ENCODE measurements at regions not wholly inside any gene's neighbourhood (a gene's known extent, or its start where the extent isn't known, plus 50 kb on each side); places are given as distances from the start of the nearest gene placed in this dataset.

DNA sequence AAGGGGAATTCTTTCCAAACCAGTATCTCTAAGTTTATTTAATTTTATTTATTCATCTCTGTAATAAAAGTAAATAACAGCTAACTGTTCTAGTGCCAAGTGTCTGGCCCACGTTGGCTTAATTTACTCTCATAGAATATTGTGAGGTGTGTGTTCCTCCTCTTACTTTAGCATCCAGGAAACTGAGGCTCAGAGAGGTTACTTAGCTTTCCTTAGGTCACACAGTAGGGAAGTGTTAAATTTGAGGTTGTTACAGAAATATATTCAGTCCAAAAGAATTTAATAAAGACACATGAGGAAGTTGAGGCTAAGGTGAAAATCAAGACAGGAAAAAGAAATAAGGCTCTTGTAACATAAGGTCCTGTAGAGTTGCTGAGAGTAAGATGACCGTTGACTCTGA lies 84.4 kb upstream of the MRPS22 start:
- Histone ChIP-seq H3K27ac (ENCODE audit: low read length) (no peak overlapping the region), H3K36me3 (ENCODE audit: control insufficient read depth, insufficient read depth, low read length) (no peaks in the 10 kb centered on the region), H3K4me3 (ENCODE audit: low read length) (no peak overlapping the region), H3K9me3 (replicated peaks; ENCODE audit: control insufficient read depth, low read depth, low read length) (no peaks in the 10 kb centered on the region), H3K4me1 (ENCODE audit: control insufficient read depth, insufficient read depth, low read length) (no peaks in the 10 kb centered on the region), H3K27me3 (ENCODE audit: control insufficient read depth, insufficient read depth, low read length) (peaks cover 2% of the 10 kb centered on the region)
- DNase-seq = no peak
- WGBS (ENCODE audit: insufficient coverage) = no CpG with 5 or more reads among the region's 2 CpGs

DNA sequence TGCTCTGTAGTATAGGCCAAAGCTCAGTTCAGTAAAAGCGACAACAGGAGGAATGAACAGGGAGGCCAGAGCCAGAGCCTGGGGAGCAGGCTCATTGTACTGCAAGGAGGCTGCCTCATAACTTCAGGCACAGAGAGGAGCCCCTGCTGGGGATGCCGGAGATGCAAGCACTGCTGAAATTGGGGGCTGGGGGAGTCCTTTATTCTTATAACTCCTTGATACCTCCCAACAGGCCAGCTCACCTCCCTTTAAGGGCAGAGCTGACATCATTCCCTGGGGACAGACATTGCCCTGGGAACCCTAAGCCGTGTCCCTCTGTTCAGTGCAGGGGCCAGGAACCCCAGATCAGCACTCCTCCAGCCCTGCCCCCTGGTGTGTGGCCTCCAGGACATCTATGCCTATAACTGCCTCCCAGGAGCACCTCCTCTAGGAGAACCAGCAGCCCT lies 83.8 kb upstream of the MRPS22 start:
- Histone ChIP-seq H3K9me3 (replicated peaks; ENCODE audit: control insufficient read depth, low read depth, low read length) (no peaks in the 10 kb centered on the region), H3K4me1 (ENCODE audit: control insufficient read depth, insufficient read depth, low read length) (no peaks in the 10 kb centered on the region), H3K4me3 (ENCODE audit: low read length) (no peak overlapping the region), H3K27me3 (ENCODE audit: control insufficient read depth, insufficient read depth, low read length) (peaks cover 2% of the 10 kb centered on the region), H3K36me3 (ENCODE audit: control insufficient read depth, insufficient read depth, low read length) (no peaks in the 10 kb centered on the region), H3K27ac (ENCODE audit: low read length) (no peak overlapping the region)
- no peak for DNase-seq
- WGBS (ENCODE audit: insufficient coverage) = 47% methylated on average over 2 of the region's 3 CpGs

- Histone ChIP-seq H3K36me3 (ENCODE audit: control insufficient read depth, insufficient read depth, low read length) (no peaks in the 10 kb centered on the region), H3K9me3 (replicated peaks; ENCODE audit: control insufficient read depth, low read depth, low read length) (no peaks in the 10 kb centered on the region), H3K27me3 (ENCODE audit: control insufficient read depth, insufficient read depth, low read length) (peaks cover 2% of the 10 kb centered on the region), H3K4me3 (ENCODE audit: low read length) (no peak overlapping the region), H3K27ac (ENCODE audit: low read length) (no peak overlapping the region), H3K4me1 (ENCODE audit: control insufficient read depth, insufficient read depth, low read length) (no peaks in the 10 kb centered on the region)
- DNase-seq = no peak
- WGBS (ENCODE audit: insufficient coverage) = 60% methylated on average over 3 of the region's 8 CpGs
Measured at GRCh38 chr3:139260793-139261736, 82.8 kb upstream of the MRPS22 start.

GRCh38 chr3:139261754-139262586 lies 81.8 kb upstream of the MRPS22 start:
- Histone ChIP-seq H3K27ac (ENCODE audit: low read length) (no peak overlapping the region), H3K4me1 (ENCODE audit: control insufficient read depth, insufficient read depth, low read length) (no peaks in the 10 kb centered on the region), H3K4me3 (ENCODE audit: low read length) (no peak overlapping the region), H3K9me3 (replicated peaks; ENCODE audit: control insufficient read depth, low read depth, low read length) (no peaks in the 10 kb centered on the region), H3K27me3 (ENCODE audit: control insufficient read depth, insufficient read depth, low read length) (peaks cover 2% of the 10 kb centered on the region), H3K36me3 (ENCODE audit: control insufficient read depth, insufficient read depth, low read length) (no peaks in the 10 kb centered on the region)
- 61% methylated on average over 6 of the region's 7 CpGs for WGBS (ENCODE audit: insufficient coverage)
- no peak for DNase-seq

GRCh38 chr3:139263798-139264197 lies 80.0 kb upstream of the MRPS22 start:
- no peak for DNase-seq
- Histone ChIP-seq H3K9me3 (replicated peaks; ENCODE audit: control insufficient read depth, low read depth, low read length) (no peaks in the 10 kb centered on the region), H3K27ac (ENCODE audit: low read length) (no peak overlapping the region), H3K4me1 (ENCODE audit: control insufficient read depth, insufficient read depth, low read length) (no peaks in the 10 kb centered on the region), H3K27me3 (ENCODE audit: control insufficient read depth, insufficient read depth, low read length) (peaks cover 2% of the 10 kb centered on the region), H3K36me3 (ENCODE audit: control insufficient read depth, insufficient read depth, low read length) (no peaks in the 10 kb centered on the region), H3K4me3 (ENCODE audit: low read length) (no peak overlapping the region)
- 75% methylated on average over 4 of the region's 4 CpGs for WGBS (ENCODE audit: insufficient coverage)

GRCh38 chr3:139264375-139264774 lies 79.4 kb upstream of the MRPS22 start:
- Histone ChIP-seq H3K4me1 (ENCODE audit: control insufficient read depth, insufficient read depth, low read length) (no peaks in the 10 kb centered on the region), H3K36me3 (ENCODE audit: control insufficient read depth, insufficient read depth, low read length) (no peaks in the 10 kb centered on the region), H3K27ac (ENCODE audit: low read length) (no peak overlapping the region), H3K4me3 (ENCODE audit: low read length) (no peak overlapping the region), H3K9me3 (replicated peaks; ENCODE audit: control insufficient read depth, low read depth, low read length) (no peaks in the 10 kb centered on the region), H3K27me3 (ENCODE audit: control insufficient read depth, insufficient read depth, low read length) (peaks cover 2% of the 10 kb centered on the region)
- DNase-seq = no peak
- WGBS (ENCODE audit: insufficient coverage) = 58% methylated on average over 2 of the region's 3 CpGs

GRCh38 chr3:139265131-139266016 lies 78.4 kb upstream of the MRPS22 start:
- Histone ChIP-seq H3K36me3 (ENCODE audit: control insufficient read depth, insufficient read depth, low read length) (no peaks in the 10 kb centered on the region), H3K27ac (ENCODE audit: low read length) (no peak overlapping the region), H3K27me3 (ENCODE audit: control insufficient read depth, insufficient read depth, low read length) (no peaks in the 10 kb centered on the region), H3K4me1 (ENCODE audit: control insufficient read depth, insufficient read depth, low read length) (no peaks in the 10 kb centered on the region), H3K9me3 (replicated peaks; ENCODE audit: control insufficient read depth, low read depth, low read length) (no peaks in the 10 kb centered on the region), H3K4me3 (ENCODE audit: low read length) (no peak overlapping the region)
- 20% methylated on average over 1 of the region's 9 CpGs for WGBS (ENCODE audit: insufficient coverage)
- no peak for DNase-seq

DNA sequence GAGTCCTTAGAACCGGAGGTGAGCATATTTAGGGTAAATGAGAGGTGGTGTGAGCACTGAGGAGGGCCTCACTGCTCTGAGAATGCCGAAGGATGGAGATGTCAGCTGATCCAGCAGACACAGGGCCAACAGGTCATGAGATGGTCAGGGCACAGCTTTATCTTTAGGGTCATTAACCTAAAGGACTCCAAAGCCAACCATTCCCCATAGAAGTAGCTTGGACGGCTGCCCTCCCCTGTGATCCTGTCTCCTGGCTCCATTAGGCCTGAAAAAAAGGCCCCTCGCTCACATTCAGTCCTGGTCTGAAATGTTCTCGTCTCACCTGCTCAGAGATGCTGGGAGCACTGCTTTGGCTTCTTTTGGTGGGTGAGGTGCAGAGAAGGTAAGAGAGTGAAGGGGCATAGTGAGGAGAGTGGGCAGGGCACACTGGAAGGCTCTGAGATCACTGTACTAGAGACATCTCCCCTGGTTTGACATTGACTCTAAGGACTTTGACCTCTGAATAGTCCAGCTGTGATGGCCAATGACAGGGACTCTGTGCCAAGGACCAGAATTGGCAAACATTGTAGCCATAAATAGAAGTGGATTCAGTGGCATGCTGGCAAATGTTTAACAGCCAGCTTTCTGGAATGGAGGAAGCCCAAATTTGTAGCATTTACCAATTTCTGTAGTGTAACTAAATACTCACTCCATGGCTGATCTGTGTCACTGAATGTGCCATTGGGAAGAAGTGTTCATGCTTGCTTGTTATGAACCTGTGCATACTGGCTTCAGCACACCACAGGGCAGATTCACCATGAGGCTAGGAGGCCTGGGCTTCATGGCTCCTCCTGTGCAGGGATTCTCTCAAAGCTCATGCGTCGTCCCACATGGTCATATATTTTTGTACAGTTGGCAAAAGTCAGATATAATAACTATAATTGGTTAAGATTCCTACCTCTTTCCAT lies 76.2 kb upstream of the MRPS22 start:
- Histone ChIP-seq H3K4me1 (ENCODE audit: control insufficient read depth, insufficient read depth, low read length) (no peaks in the 10 kb centered on the region), H3K36me3 (ENCODE audit: control insufficient read depth, insufficient read depth, low read length) (no peaks in the 10 kb centered on the region), H3K27ac (ENCODE audit: low read length) (no peak overlapping the region), H3K9me3 (replicated peaks; ENCODE audit: control insufficient read depth, low read depth, low read length) (no peaks in the 10 kb centered on the region), H3K27me3 (ENCODE audit: control insufficient read depth, insufficient read depth, low read length) (no peaks in the 10 kb centered on the region), H3K4me3 (ENCODE audit: low read length) (no peak overlapping the region)
- WGBS (ENCODE audit: insufficient coverage) = 77% methylated on average over 4 of the region's 7 CpGs
- no peak for DNase-seq

DNA sequence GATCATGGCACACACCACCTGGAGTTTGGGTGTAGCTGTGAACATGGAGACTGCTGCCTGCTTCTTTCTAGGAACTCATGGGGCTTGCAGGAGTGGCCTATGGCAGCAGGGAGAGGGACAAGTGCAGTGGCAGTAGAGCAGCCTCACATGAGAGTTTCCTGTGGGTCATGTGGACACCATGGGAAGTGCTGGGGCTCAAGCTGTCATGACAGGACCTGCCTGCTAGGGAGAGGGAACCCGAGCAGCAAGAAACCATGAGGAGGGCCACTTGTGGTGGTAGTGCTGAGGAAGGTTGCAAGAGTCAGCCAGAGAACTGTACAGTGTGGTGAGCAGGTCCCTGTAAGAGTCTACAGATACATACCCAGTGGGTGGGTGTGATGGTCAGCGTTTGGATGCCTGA lies 73.8 kb upstream of the MRPS22 start:
- H3K27me3 ChIP-seq (ENCODE audit: control insufficient read depth, insufficient read depth, low read length) = no peaks in the 10 kb centered on the region
- H3K27ac ChIP-seq (ENCODE audit: low read length) = no peak overlapping the region
- 78% methylated on average over 1 of the region's 2 CpGs for WGBS (ENCODE audit: insufficient coverage)

More for the DNA sequence above, 73.8 kb upstream of the MRPS22 start:
- H3K4me1 ChIP-seq (ENCODE audit: control insufficient read depth, insufficient read depth, low read length) = no peaks in the 10 kb centered on the region
- no peaks in the 10 kb centered on the region for H3K9me3 ChIP-seq (replicated peaks; ENCODE audit: control insufficient read depth, low read depth, low read length)
- no peak overlapping the region for H3K4me3 ChIP-seq (ENCODE audit: low read length)
- DNase-seq = no peak
- H3K36me3 ChIP-seq (ENCODE audit: control insufficient read depth, insufficient read depth, low read length) = no peaks in the 10 kb centered on the region
